Mesodermal cell (in vitro differentiated cells): ENCODE measurements at regions not wholly inside any gene's neighbourhood (a gene's known extent, or its start where the extent isn't known, plus 50 kb on each side); places are given as distances from the start of the nearest gene placed in this dataset.

Experiments used
- H3K27ac ChIP-seq: 2 replicates; pipeline ENCODE4 v1.7.0; 2013; ENCODE audit warnings: mild to moderate bottlenecking, low read depth, low read length, moderate library complexity; ENCODE audit not compliant: severe bottlenecking
- H3K36me3 ChIP-seq: 2 replicates; pipeline ENCODE4 v1.7.1; 2013; ENCODE audit warnings: mild to moderate bottlenecking, low read length, moderate library complexity; ENCODE audit not compliant: control insufficient read depth, insufficient read depth
- H3K4me1 ChIP-seq: one replicate; pipeline ENCODE4 v1.7.1; 2013; ENCODE audit warnings: mild to moderate bottlenecking, low read length; ENCODE audit not compliant: insufficient read depth, control insufficient read depth, poor library complexity, severe bottlenecking
- H3K4me3 ChIP-seq: 2 replicates; pipeline ENCODE4 v1.7.0; 2013; ENCODE audit warnings: low read length, control low read depth, mild to moderate bottlenecking; ENCODE audit not compliant: insufficient read depth, poor library complexity, severe bottlenecking; ENCODE audit errors: extremely low read depth
- H3K9me3 ChIP-seq: 2 replicates; pipeline ENCODE4 v1.7.1; 2013; ENCODE audit warnings: mild to moderate bottlenecking, low read length, moderate library complexity; ENCODE audit not compliant: control insufficient read depth
- WGBS, 2 experiments: methylation state at CpG; one replicate each; pipeline ENCODE4 v1.1.5; 2013; ENCODE audit warnings: missing lambda C conversion rate in 2 of 2; ENCODE audit not compliant: insufficient coverage in 2 of 2; 5-methylcytosine and 5-hydroxymethylcytosine counted together

DNA sequence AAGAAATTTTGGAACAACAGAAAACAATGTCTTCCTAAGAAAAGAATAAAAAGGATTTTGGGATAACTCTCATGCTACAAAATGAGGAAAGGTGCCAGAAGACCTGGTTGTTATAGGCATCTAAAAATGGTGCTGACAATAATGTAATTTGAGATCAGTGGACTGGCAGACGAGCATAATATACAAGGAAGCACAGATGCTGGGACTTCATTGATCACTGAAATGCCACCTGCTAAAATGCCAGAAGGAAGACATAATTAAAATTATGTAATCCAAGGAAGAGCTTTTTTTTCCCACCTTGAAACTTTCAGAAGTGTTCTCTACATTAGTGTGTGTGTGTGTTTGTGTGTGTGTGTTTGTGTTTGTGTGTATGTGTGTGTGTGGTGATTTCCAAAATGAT is 535.9 kb downstream of the XIRP2 start:
- WGBS, 2 experiments: 80 to 86% methylated on average over 1 of the region's 1 CpG
- no peaks in the 10 kb centered on the region for H3K36me3 ChIP-seq
- peaks cover 6% of the 10 kb centered on the region for H3K4me1 ChIP-seq
- no peak overlapping the region for H3K27ac ChIP-seq
- no peak overlapping the region for H3K4me3 ChIP-seq
- H3K9me3 ChIP-seq: no peaks in the 10 kb centered on the region

DNA sequence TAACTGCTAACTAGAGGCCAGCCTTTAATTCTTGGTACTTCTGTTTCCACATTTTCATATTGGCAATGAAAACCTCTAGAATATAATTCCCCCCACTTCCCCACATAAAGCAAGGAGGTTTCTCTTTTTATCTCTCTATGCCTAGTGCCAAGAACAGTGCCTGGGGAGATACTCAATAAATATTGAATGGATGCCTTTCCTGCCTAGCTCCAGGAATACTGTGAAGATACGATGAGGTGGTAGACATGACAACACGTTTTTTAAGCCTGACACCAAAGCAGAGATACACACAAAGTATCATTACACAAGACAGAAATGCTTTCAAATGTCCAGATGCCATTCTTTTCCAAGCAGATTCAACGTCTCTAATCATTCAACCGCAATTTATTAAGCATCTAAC is 535.5 kb downstream of the XIRP2 start:
- no peak overlapping the region for H3K4me3 ChIP-seq
- H3K36me3 ChIP-seq: no peaks in the 10 kb centered on the region
- 40 to 42% methylated on average over 2 of the region's 4 CpGs for WGBS, 2 experiments
- no peak overlapping the region for H3K27ac ChIP-seq
- H3K9me3 ChIP-seq: no peaks in the 10 kb centered on the region
- peaks cover 6% of the 10 kb centered on the region for H3K4me1 ChIP-seq

DNA sequence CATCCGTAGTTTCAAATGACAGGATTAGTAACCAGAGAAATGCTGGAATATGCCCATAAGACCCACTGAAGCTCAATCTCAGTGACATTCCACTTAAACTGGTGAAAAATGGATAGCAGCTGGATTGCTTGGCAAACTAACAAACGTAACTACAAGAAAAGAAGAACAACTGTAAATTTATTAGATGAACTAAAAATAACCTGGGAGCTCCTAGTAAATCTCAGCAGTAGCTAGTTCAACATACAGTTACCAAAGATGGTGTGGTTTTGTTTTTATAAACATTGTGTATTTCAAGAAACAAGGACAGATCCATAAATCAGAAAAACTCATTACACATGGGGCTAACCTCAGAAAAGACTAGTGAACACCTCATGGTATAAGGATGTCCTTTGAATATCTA is 531.9 kb downstream of the XIRP2 start:
- peaks cover 14% of the 10 kb centered on the region for H3K9me3 ChIP-seq
- no peak overlapping the region for H3K27ac ChIP-seq
- no peaks in the 10 kb centered on the region for H3K36me3 ChIP-seq
- 60 to 80% methylated on average over 1 of the region's 2 CpGs for WGBS, 2 experiments
- no peak overlapping the region for H3K4me3 ChIP-seq
- peaks cover 6% of the 10 kb centered on the region for H3K4me1 ChIP-seq

DNA sequence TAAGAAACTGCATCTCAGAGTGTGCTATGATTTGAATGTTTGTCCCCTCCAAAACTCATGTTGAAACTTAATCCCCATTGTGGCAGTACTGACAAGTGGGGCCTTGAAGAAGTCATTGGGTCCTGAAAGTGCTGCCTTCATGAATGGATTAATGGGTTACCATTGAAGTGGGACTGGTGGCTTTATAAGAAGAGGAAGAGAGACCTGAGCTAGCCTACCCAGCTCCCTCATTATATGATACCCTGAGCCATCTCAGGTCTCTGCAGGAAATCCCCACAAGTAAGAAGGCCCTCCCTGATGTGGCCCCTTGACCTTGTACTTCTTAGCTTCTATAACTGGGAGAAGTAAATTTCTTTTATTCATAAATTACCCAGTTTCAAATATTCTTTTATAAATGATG is 526.8 kb downstream of the XIRP2 start:
- Histone ChIP-seq H3K27ac (no peak overlapping the region), H3K36me3 (no peaks in the 10 kb centered on the region), H3K4me3 (no peak overlapping the region), H3K4me1 (no peaks in the 10 kb centered on the region), H3K9me3 (peaks cover 20% of the 10 kb centered on the region)

DNA sequence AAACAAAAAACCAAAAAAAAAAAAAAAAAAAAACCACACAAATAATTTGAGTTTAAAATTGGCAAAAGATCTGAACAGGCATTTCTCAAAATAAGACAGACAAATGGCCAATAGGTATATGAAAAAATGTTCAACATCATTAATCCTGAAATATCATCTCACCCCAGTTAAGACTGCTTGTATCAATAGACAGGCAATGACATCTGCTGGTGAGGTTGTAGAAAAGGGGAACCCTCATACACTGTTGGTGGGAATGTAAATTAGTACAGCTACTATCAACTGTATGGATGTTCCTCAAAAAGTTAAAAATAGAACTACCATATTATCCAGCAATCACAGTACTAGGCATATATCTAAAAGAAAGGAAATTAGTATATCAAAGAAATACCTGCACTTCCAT is 523.1 kb downstream of the XIRP2 start:
- Histone ChIP-seq H3K4me3 (no peak overlapping the region), H3K9me3 (peaks cover 31% of the 10 kb centered on the region), H3K4me1 (peaks cover 6% of the 10 kb centered on the region), H3K27ac (no peak overlapping the region), H3K36me3 (peaks cover 4% of the 10 kb centered on the region)

DNA sequence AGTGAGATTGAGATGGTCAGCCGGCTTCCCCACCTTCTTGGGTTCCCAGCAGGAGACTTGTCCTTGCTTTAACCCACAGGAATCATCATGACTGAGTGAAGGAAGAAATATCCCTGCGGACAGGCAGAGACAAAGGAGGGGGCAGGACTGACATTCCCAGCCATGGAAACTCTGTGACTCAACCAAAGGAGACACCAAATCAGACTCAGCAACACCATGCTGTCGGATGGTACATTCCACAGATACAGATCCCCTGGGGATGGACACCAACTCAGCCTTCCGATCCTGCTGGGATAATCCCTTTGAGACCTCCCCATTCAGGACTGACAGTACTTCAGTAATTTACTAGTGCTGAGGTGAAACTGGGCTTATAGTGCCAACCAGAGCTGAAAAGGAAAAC is 518.3 kb downstream of the XIRP2 start:
- whole genome bisulfite sequencing, 2 experiments: 0% methylated on average over 3 to 4 of the region's 4 CpGs
- H3K9me3 ChIP-seq: peaks cover 22% of the 10 kb centered on the region
- H3K4me3 ChIP-seq: peak overlapping the region; percentile 18
- H3K4me1 ChIP-seq: peaks cover 14% of the 10 kb centered on the region
- peaks cover 11% of the 10 kb centered on the region for H3K36me3 ChIP-seq
- peak overlapping the region; percentile 99 for H3K27ac ChIP-seq

DNA sequence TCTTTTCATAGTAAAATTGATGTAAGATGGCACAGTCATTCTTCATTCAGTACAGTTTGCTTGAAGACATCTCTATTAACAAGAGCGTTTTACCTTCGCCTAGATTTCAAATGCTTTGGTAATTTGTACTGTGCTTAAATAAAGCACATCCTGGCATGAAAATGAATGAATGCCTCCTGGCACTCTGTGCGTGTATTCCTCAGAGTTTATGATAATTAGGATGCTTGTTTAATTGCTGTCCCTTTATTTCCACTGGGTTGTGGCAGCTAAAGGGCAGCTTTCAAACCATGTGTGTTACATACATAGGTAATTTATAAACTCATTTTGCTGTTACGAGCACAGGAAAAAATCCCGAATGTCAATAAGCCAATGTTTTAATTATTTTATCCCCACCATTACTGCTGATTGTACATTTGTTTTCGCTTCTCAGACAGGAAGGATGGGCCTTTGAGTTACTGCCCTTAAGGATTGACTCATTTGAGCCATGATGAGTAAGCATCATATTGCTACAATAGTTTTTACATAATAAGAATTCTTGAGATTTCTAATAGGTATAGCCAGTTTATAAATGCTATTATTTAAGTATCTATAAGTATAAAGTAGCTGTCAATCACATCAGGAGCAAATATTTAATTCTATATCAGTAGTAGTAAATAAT is 516.5 kb downstream of the XIRP2 start:
- Histone ChIP-seq H3K27ac (peak overlapping the region; percentile 39), H3K4me3 (no peak overlapping the region), H3K4me1 (peaks cover 17% of the 10 kb centered on the region), H3K36me3 (peaks cover 11% of the 10 kb centered on the region), H3K9me3 (peaks cover 22% of the 10 kb centered on the region)
- 83 to 92% methylated on average over 1 to 2 of the region's 6 CpGs for WGBS, 2 experiments

DNA sequence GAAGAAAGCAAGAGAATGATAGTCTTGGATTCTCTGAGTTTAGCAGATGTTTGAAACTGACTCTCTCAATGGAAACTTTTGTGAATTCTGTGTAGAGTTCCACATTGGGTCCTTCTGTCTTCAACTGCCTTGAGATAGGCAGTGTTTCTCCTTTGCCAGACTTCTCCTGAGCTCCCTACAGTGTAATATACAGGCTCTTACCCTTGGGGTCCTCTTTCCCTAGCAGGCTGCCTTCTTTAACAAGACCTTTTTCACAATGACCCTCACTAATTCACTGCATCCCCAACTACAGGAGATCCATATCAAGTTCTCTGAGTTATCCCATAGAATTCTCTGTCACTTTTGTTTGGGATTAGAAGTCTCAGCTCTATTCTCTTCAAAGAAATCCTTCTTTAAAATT is 513.0 kb downstream of the XIRP2 start:
- Histone ChIP-seq H3K4me1 (peaks cover 10% of the 10 kb centered on the region), H3K27ac (no peak overlapping the region), H3K36me3 (peaks cover 7% of the 10 kb centered on the region), H3K4me3 (no peak overlapping the region), H3K9me3 (peaks cover 13% of the 10 kb centered on the region)

DNA sequence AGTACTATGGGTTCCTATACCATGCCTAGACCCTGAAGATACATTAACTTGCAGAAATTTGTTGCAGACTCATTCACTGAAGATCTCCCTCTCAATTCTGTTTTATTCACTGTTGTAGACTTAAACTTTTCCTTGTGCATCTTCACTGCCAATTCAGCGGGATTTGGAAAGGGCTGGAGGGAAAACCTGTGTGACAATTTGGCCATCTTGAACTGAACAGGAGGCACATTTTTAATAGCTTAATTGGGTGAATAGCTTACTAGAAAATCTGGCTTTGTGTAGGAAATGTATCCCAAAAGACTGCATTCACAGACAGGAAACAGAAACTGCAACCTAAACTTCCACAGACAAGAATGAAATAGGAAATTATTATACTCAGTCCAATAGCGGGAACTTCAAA is 512.3 kb downstream of the XIRP2 start:
- no peak overlapping the region for H3K4me3 ChIP-seq
- WGBS, 2 experiments: 100% methylated on average over 1 of the region's 2 CpGs; no CpG with 5 or more reads in 1 of the 2 experiments
- H3K27ac ChIP-seq: no peak overlapping the region
- H3K9me3 ChIP-seq: peaks cover 13% of the 10 kb centered on the region
- H3K4me1 ChIP-seq: peaks cover 10% of the 10 kb centered on the region
- peaks cover 7% of the 10 kb centered on the region for H3K36me3 ChIP-seq

DNA sequence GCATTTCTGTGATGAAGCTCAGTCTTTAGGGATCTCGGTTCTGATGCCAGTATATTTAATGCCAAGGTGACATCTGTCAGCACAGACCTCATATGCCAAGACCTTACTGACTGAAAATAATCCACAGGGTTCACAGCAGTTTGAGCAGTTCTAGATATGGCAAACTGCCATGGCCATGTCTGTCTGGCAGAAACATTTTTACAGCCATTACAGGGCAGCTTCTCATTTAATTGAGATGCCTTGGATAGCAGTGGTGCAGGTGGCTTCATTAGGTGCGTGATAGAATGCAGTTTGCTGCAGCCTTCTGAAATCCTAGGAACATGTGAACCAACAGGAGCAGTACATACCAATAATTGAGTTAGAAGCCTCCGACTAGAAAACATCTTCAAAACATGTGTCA is 510.6 kb downstream of the XIRP2 start:
- Histone ChIP-seq H3K4me1 (peaks cover 3% of the 10 kb centered on the region), H3K9me3 (peaks cover 10% of the 10 kb centered on the region), H3K27ac (no peak overlapping the region), H3K4me3 (no peak overlapping the region), H3K36me3 (peaks cover 5% of the 10 kb centered on the region)
- 83 to 88% methylated on average over 1 to 2 of the region's 3 CpGs for WGBS, 2 experiments

DNA sequence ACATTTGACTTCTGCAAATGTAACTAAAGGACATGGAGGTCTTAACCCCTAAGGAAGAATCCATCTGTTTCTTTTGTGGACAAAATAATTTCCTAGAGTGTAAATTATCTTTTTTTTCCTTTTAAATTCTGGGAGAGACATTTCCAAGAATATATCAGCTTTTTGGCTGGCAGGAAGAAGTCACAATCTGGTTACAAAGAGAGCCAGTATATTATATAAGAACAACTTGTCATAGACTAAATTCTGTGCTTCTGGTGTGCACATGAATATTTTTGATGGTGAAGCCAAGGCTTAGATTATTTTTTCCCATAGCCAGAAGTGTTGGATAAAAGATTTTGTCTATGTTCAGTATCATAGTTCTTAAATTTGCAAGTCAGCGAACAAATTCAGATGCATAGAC is 500.6 kb downstream of the XIRP2 start:
- WGBS, 2 experiments: no CpG with 5 or more reads among the region's 1 CpG
- H3K27ac ChIP-seq: no peak overlapping the region
- no peak overlapping the region for H3K4me3 ChIP-seq
- no peaks in the 10 kb centered on the region for H3K36me3 ChIP-seq
- H3K4me1 ChIP-seq: no peaks in the 10 kb centered on the region
- no peaks in the 10 kb centered on the region for H3K9me3 ChIP-seq
